ENCODE measurements at regions not wholly inside any gene's neighbourhood (a gene's known extent, or its start where the extent isn't known, plus 50 kb on each side); places are given as distances from the start of the nearest gene placed in this dataset.
"Not testable (repeated sequence)": the region's sequence is repeated elsewhere in the genome, so short reads cannot be mapped to it uniquely, and the experiment has no call there.

- no peak for DNase-seq (ENCODE audit: low read depth in 2 of 2)
These were observed 107.1 kb upstream of the STK17B start for GRCh38 chr2:196278491-196278911.

DNA sequence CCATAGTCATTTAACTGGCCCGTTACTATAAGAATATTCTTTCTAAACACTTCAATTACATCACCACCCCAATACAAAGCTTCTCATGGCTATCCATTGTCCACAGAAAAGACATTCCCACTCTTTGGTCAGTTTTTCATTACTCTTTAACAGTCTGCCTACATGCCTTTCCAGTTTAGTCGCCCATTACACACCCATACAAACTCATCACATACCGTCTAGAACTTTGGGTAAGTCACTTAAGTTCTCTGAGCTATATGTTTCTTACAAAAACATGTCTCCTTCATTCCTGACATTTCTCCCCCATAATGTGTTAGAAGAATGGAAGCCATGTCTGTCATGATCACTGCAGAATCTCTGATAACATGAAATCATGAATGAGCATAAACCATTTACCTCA lies 108.2 kb upstream of the STK17B start:
- no peak for DNase-seq (ENCODE audit: low read depth in 2 of 2)

- no peak for DNase-seq (ENCODE audit: low read depth in 2 of 2)
These were observed 112.9 kb upstream of the STK17B start for GRCh38 chr2:196284144-196284844.

DNA sequence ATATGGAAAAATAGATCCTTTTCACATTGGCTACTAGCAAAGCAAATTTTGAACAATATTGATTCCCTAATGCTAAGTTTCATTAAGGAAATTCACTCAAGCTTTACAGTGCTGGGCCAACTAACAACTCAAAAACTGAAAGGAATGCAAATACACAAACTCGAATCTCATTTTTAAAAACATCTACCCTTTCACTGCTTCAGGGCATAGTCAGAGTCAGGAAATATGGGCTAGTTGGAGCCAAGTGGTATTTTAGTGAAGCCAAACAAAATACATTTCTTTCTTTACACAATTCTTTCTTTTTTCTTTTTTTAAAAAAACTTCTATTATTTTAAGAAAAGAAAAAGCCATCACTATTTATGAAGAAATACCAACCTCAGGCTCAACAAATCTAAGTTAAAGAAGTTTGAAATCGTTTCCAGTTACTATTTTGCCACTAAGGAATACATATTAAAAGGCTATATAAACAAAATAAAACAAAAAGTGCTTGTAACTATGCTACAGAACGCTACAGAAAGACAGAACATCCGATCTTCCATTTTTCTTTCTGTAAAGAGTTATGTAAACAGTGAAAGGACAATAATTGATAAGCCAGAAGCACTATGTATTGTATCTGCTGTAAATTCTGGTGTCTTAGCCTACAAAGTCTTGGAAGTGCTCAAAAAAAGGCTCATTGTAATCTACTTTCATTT lies 113.6 kb upstream of the STK17B start:
- DNase-seq (ENCODE audit: low read depth in 2 of 2) = no peak

DNA sequence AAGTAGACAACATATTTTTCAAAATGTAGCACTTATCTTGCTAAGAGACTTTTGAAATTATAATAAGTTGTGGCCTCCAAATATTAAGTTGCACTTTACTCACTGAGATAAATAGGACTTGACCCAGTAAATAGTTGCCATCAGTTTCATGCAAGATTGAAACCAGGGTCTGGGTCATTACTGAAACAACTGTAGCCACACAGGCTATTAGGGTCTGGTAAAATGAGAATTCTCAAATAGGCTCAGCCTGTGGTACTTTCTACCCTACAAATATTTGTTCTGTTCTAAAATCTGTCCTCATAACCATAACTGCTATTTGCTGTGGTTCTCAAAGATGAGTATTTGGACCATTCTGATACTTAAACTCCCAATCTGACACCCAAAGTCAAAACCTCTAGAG lies 115.4 kb upstream of the STK17B start:
- no peak for DNase-seq (ENCODE audit: low read depth in 2 of 2)

DNA sequence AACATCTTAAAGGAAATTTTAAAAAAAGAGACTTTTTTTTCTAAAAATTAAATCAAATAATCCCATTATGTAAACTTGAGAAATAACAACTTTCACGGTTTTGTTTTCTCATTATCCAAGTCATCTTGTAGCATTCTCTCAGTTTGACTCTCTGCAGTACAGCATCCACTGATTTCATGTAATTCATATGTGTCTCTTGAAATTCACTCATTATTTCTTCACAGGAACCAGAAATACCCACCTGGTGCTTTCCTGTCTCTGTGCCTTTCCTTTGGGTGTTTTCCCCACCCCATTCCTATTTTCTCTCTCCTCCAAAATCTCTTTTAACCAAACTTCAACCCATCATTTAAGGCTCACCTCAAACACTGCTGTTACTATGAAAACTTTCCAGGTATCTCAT lies 116.1 kb upstream of the STK17B start:
- no peak for DNase-seq (ENCODE audit: low read depth in 2 of 2)

GRCh38 chr2:196288006-196288538 lies 116.7 kb upstream of the STK17B start:
- DNase-seq (ENCODE audit: low read depth in 2 of 2) = no peak

DNA sequence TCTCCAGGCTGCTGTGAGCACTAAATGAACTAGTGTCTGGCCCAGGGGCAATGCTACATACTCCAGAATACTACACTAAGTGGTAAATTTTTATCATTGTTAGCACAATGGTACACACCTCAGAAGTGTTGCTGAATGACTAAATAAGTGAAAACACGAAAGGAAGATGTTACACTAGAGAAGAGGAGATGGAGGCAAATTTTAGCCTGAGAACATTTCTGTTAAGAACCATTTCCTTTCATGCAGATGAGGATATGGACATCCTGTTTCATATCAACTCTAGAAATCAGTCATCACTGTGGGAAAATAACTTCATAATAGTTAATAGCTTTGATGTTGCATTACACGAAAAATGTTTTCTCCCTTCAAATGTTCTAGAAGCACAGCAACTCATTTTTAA lies 117.6 kb upstream of the STK17B start:
- DNase-seq (ENCODE audit: low read depth in 2 of 2) = no peak

- no peak for DNase-seq (ENCODE audit: low read depth in 2 of 2)
These were observed 118.8 kb upstream of the STK17B start for GRCh38 chr2:196290136-196290535.

- DNase-seq (ENCODE audit: low read depth in 2 of 2) = no peak
These were observed 119.2 kb upstream of the STK17B start for GRCh38 chr2:196290569-196290968.

DNA sequence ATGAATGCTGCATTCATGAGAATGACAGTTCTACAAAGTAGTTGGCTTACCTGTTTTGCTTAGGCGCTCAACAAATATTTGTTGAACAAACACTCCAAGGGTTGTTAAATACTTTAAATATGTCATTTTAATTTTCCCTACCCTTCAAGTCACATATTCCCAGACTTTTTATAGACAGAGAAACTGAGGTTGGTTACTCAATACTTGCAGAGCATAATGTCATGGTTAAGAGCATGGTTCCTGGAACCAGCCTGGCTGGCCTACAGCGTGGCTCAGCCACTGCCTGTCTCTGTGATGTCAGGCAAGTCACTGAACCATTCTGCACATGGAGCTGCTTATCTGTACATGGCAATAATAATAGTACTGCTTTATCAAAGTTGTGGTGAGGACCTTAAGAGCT lies 120.0 kb upstream of the STK17B start:
- no peak for DNase-seq (ENCODE audit: low read depth in 2 of 2)

DNA sequence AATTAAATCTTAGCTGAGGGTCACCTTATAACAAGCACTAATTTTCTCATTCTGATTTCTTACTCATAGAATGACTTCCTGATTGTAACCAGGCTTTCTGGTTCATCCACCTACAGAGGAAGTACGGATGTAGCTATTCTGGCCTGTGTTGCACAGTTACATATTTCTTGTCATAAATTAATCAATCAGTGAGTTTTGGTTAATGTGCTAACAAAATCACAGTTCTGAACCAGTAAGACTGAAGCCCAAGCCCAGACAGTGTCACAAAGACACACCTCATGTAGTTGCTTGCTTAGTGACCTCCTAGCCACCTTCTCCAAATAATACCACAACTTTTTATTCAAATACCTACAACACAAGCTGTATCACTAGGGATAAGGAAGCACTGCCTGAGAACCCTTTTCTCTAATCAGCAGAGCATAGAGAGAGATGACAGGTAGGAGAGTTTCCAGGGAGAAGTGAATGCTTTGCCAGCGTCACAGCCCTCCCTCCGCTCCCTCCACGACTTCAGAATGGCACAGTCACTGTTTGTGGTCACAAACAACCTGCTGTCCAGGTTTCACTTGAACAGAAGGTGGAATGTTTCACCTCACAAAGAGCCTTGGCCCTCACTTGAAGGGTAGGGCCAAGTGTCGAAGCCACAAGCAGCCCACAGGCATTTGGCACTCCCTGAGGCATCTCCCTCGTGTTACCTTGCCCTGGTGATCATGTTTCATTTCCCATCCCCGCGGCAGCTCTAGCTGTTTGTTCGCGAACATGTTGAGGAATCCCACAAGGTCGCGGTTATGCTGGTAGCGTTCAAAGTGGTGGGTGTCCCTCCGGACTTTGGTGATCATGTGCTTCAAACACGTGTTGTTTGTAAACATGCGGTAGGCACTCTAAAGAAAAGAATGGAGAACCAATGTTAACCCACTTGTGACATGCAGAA lies 120.8 kb upstream of the STK17B start:
- DNase-seq (ENCODE audit: low read depth in 2 of 2) = no peak

DNA sequence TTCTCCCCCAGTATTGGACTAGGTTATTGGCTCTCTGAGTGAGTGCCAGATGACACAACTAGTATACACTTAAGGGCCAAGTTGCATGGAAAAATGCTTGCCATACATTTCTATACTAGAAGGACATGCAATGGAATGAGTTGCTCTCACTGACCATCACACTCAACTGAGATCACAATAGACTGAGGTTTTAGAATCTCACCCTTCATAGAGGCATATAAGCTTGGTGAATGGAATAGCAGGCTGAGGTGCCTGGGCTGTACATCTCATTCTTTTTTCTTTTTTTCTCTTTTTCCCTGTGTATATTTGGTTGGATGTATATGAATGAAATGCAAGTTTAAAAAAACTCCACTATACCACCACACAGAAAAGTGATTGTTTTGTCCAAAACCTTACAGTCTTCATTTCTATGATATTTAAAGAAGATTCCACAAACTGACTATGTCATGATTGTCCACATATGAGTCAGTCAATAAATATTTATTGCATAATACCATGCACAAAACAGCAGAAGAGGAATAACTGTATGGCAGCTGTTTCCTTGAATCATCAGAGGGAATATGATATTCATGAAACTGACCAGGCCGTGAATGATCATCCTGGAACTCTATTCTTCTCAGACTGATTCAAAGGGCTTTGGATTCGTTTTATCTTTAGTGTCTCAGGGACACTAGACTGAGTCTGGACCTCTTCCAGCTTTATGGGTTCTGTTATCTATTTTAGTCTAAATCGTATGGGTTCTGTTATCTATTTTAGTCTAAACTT lies 122.6 kb upstream of the STK17B start:
- no peak for DNase-seq (ENCODE audit: low read depth in 2 of 2)

GRCh38 chr2:196294516-196294909 lies 123.1 kb upstream of the STK17B start:
- no peak for DNase-seq (ENCODE audit: low read depth in 2 of 2)

- DNase-seq (ENCODE audit: low read depth in 2 of 2) = no peak
These were observed 123.6 kb upstream of the STK17B start for GRCh38 chr2:196295005-196295404.

GRCh38 chr2:196298106-196298723 lies 126.8 kb upstream of the STK17B start:
- not testable (repeated sequence) for DNase-seq (ENCODE audit: low read depth in 2 of 2)

- DNase-seq (ENCODE audit: low read depth in 2 of 2) = no peak
These were observed 136.5 kb upstream of the STK17B start for GRCh38 chr2:196307775-196308305.

DNA sequence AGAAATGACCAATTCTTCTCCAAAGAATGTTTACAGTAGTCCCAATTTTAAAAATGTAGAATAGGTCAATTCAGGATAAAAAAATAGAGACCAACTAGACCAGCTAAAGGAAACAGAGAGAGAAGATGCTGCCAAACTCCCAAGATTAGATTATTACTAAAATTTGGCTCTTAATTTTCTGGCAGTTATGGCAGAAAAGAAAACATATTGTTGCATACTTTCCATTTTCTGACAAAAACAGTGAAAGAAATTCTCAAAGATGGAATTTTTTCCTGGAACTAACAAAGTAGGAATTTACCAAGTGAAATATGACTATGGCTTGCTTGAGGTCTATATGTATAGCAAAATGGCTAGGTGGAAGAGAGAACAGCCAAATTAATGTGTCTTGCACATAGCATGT lies 138.3 kb upstream of the STK17B start:
- no peak for DNase-seq (ENCODE audit: low read depth in 2 of 2)

DNA sequence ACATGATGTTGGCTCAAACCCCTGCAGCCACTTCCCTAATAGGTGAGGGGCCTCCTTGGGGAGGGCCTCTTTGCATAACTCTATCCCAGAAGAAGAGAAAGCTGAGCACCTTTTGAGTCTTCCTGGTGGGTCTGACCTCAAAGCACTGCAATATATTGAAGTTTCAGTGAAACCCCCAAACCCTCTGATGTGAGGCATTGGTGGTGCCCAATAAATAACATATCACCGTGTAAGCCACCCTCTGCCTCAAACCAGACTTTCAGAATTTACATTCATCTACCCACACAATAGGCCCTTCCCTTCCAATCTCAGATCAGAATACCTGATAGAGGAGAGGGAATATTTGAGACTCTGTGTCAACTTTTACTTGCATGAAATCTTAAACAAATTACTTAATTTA lies 142.8 kb upstream of the STK17B start:
- no peak for DNase-seq (ENCODE audit: low read depth in 2 of 2)

DNA sequence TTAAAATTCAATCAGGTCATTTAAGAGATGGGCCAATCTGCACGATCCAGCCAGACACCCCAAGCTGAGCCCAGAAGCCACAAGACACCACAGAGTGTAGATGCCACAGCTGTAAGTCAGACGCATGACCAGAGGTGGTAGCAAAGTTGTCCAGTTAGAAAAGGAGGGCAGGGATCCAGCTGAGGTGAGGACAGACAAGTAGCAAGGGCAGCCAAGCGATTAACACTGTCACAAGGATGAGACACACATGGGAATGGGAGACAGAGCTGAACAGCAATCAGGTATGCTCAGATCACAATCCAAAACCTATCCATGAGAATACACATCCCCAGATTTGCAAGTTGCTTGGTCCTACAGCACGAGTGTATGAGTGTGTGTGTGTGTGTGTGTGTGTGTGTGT lies 143.4 kb upstream of the STK17B start:
- DNase-seq (ENCODE audit: low read depth in 2 of 2) = no peak

All from stimulated activated CD8-positive, alpha-beta memory T cell treated with anti-CD3 and anti-CD28 coated beads, Interleukin-15, amount 100 ng/mL, for 4 hours (primary cell).